ENCODE measurements at regions not wholly inside any gene's neighbourhood (a gene's known extent, or its start where the extent isn't known, plus 50 kb on each side); places are given as distances from the start of the nearest gene placed in this dataset.

GRCh38 chr9:81171689-81172088 is 517.7 kb downstream of the TLE1 start:
- CTCF ChIA-PET = no interaction called here
- no peak for DNase-seq
- Mint-ChIP-seq H3K4me3 (no peak overlapping the region), H3K4me1 (no peaks in the 10 kb centered on the region), H3K27ac (no peak overlapping the region), H3K36me3 (ENCODE audit: low read depth) (no peaks in the 10 kb centered on the region), H3K27me3 (no peaks in the 10 kb centered on the region), H3K9me3 (peaks cover 4% of the 10 kb centered on the region)
- no peak for TF ChIP-seq CTCF (IDR thresholded peaks at IDR 0.05)
- intact Hi-C loops (cut with micrococcal nuclease) = no loop called here
- POLR2A ChIA-PET = no interaction called here
- no peak for ATAC-seq (ENCODE audit: low read depth)

GRCh38 chr9:81162361-81162760 is 527.0 kb downstream of the TLE1 start:
- intact Hi-C loops (cut with micrococcal nuclease) = no loop called here
- ChIA-PET POLR2A (no interaction called here), CTCF (no interaction called here)
- Mint-ChIP-seq H3K9me3 (peaks cover 5% of the 10 kb centered on the region), H3K4me3 (no peak overlapping the region), H3K36me3 (ENCODE audit: low read depth) (no peaks in the 10 kb centered on the region), H3K27me3 (no peaks in the 10 kb centered on the region), H3K27ac (no peak overlapping the region), H3K4me1 (no peaks in the 10 kb centered on the region)
- ATAC-seq (ENCODE audit: low read depth) = no peak
- no peak for DNase-seq
- no peak for TF ChIP-seq CTCF (IDR thresholded peaks at IDR 0.05)

- TF ChIP-seq CTCF (IDR thresholded peaks at IDR 0.05) = no peak
- Mint-ChIP-seq H3K27ac (no peak overlapping the region), H3K9me3 (no peaks in the 10 kb centered on the region), H3K27me3 (no peaks in the 10 kb centered on the region), H3K4me3 (no peak overlapping the region), H3K36me3 (ENCODE audit: low read depth) (no peaks in the 10 kb centered on the region), H3K4me1 (no peaks in the 10 kb centered on the region)
- CTCF ChIA-PET = no interaction called here
- no peak for DNase-seq
- intact Hi-C loops (cut with micrococcal nuclease) = no loop called here
- ATAC-seq (ENCODE audit: low read depth) = no peak
- POLR2A ChIA-PET = no interaction called here
These were observed 533.0 kb downstream of the TLE1 start for GRCh38 chr9:81156381-81156780.

- no peak for TF ChIP-seq CTCF (IDR thresholded peaks at IDR 0.05)
- DNase-seq (no peak), ATAC-seq (ENCODE audit: low read depth) (no peak)
- CTCF ChIA-PET = no interaction called here
- Mint-ChIP-seq H3K27ac (no peak overlapping the region), H3K27me3 (no peaks in the 10 kb centered on the region), H3K9me3 (no peaks in the 10 kb centered on the region), H3K4me3 (no peak overlapping the region), H3K4me1 (no peaks in the 10 kb centered on the region), H3K36me3 (ENCODE audit: low read depth) (no peaks in the 10 kb centered on the region)
- POLR2A ChIA-PET = no interaction called here
- intact Hi-C loops (cut with micrococcal nuclease) = no loop called here
These were observed 539.2 kb downstream of the TLE1 start for GRCh38 chr9:81150016-81150625.

- no peak for DNase-seq
- no peak for ATAC-seq (ENCODE audit: low read depth)
- H3K4me3 Mint-ChIP-seq = no peak overlapping the region
- H3K9me3 Mint-ChIP-seq = no peaks in the 10 kb centered on the region
- H3K36me3 Mint-ChIP-seq (ENCODE audit: low read depth) = no peaks in the 10 kb centered on the region
- ChIA-PET CTCF (no interaction called here), POLR2A (no interaction called here)
- H3K27ac Mint-ChIP-seq = no peak overlapping the region
- intact Hi-C loops (cut with micrococcal nuclease) = no loop called here
- TF ChIP-seq CTCF (IDR thresholded peaks at IDR 0.05) = no peak
- no peaks in the 10 kb centered on the region for H3K27me3 Mint-ChIP-seq
- no peaks in the 10 kb centered on the region for H3K4me1 Mint-ChIP-seq
These were observed 542.5 kb downstream of the TLE1 start for GRCh38 chr9:81146684-81147337.

Data from activated B cell treated with CpG ODN at 0.5 μM for 24 hours (primary cell).